ENCODE measurements at regions not wholly inside any gene's neighbourhood (a gene's known extent, or its start where the extent isn't known, plus 50 kb on each side); places are given as distances from the start of the nearest gene placed in this dataset.

GRCh38 chr4:157988641-157989040 is 184.2 kb downstream of the GASK1B start (continued):
- no peak for TF ChIP-seq TCF3 (IDR thresholded peaks at IDR 0.05; ENCODE audit: borderline replicate concordance, insufficient read depth, low read depth, low read length)
- TF ChIP-seq SIX5 (IDR thresholded peaks at IDR 0.05; ENCODE audit: low read depth, low read length, severe bottlenecking) = no peak
- no peak for TF ChIP-seq RB1 (IDR thresholded peaks at IDR 0.05; ENCODE audit: borderline replicate concordance)

- Histone ChIP-seq H3K9ac (ENCODE audit: control insufficient read depth, insufficient read depth, low read length) (no peak overlapping the region), H3K79me2 (ENCODE audit: control insufficient read depth, insufficient read depth, low read length) (no peaks in the 10 kb centered on the region), H4K20me1 (ENCODE audit: control insufficient read depth, insufficient read depth) (no peaks in the 10 kb centered on the region), H3K36me3 (ENCODE audit: control insufficient read depth in 2 of 2, insufficient read depth in 2 of 2, low read length in 1 of 2) (no peaks in the 10 kb centered on the region), H2AFZ (ENCODE audit: control insufficient read depth, low read depth, low read length) (no peak overlapping the region), H3K4me1 (ENCODE audit: control insufficient read depth, insufficient read depth, low read length) (no peaks in the 10 kb centered on the region), H3K4me3 (no peak overlapping the region), H3K9me3 (replicated peaks; ENCODE audit: control insufficient read depth, insufficient read depth, low read length) (no peaks in the 10 kb centered on the region), H3K27me3 (replicated peaks in 1 of 2; ENCODE audit: control insufficient read depth in 2 of 2, insufficient read depth in 2 of 2, low read length in 1 of 2) (no peaks in the 10 kb centered on the region; a peak in 1 of 4 replicates), H3K4me2 (ENCODE audit: control insufficient read depth, insufficient read depth) (no peak overlapping the region), H3K27ac (ENCODE audit: control insufficient read depth, insufficient read depth) (no peak overlapping the region)
- BruUV-seq (replicated peaks) = no TSS peak
- DNase-seq (ENCODE audit: low read depth, low spot score) (no peak), FAIRE-seq (no peak), ATAC-seq (no peak)
- in situ Hi-C loops (cut with MboI) = no loop called here
- SMC1A ChIA-PET (ENCODE audit: uncharacterized antibody, unreplicated experiment) = interaction anchor here (1.1 kb wide), 1 partner anchor 9 kb away, joined by 3 read pairs; no protein-coding TSS in a partner anchor
- POLR2A ChIA-PET = no interaction called here
- intact Hi-C loops (cut with micrococcal nuclease; ENCODE audit: unreplicated experiment) = no loop called here
- 20% methylated on average over 4 of the region's 4 CpGs for WGBS (ENCODE audit: insufficient coverage, insufficient replicate concordance, low lambda C conversion rate, missing lambda C conversion rate)
- CTCF ChIA-PET = interaction anchor here (1.1 kb wide), 1 partner anchor 188 kb away, joined by 3 read pairs; the partner anchor contains the start of gene GASK1B
- RAD21 ChIA-PET (ENCODE audit: unreplicated experiment) = no interaction called here
- TF ChIP-seq POLR2AphosphoS2 (IDR thresholded peaks at IDR 0.05; ENCODE audit: low read depth, low read length) (no peak), ESRRA (IDR thresholded peaks at IDR 0.05; ENCODE audit: low read length) (no peak), MEF2A (IDR thresholded peaks at IDR 0.05; ENCODE audit: insufficient read depth, low read depth, low read length) (no peak), IKZF2 (IDR thresholded peaks at IDR 0.05) (no peak), POLR2AphosphoS5 (IDR thresholded peaks at IDR 0.05; ENCODE audit: low read length) (no peak), ZBTB33 (IDR thresholded peaks at IDR 0.05) (no peak), SKIL (IDR thresholded peaks at IDR 0.05; ENCODE audit: low read depth, poor library complexity, severe bottlenecking) (no peak), BCLAF1 (IDR thresholded peaks at IDR 0.05) (no peak), ZNF217 (IDR thresholded peaks at IDR 0.05) (no peak), ATF7 (IDR thresholded peaks at IDR 0.05; ENCODE audit: low read depth) (no peak), STAT1 (conservative IDR thresholded peaks at IDR 0.05) (no peak), CBFB (IDR thresholded peaks at IDR 0.05; ENCODE audit: low read depth) (no peak)
Measured at GRCh38 chr4:157984285-157984911, 188.4 kb downstream of the GASK1B start.
